SU-DHL-6 (cell line): ENCODE measurements at regions not wholly inside any gene's neighbourhood (a gene's known extent, or its start where the extent isn't known, plus 50 kb on each side); places are given as distances from the start of the nearest gene placed in this dataset.

ENCODE experiments used
- H2AFZ ChIP-seq: fragments of 200-600 bp; sonication (generic); 2 replicates; pipeline ENCODE4 v1.6.1; 2014; ENCODE audit warnings: low read depth, mild to moderate bottlenecking, moderate library complexity, mixed read lengths, antibody characterized with exemption, low read length; ENCODE audit not compliant: severe bottlenecking
- H3F3A ChIP-seq: fragments of 200-600 bp; shearing (Covaris generic); 2 replicates; pipeline ENCODE4 v1.6.0; 2016; ENCODE audit warnings: antibody characterized with exemption, mild to moderate bottlenecking; ENCODE audit not compliant: insufficient read depth
- H3K27ac ChIP-seq: fragments of 200-600 bp; sonication (generic); 2 replicates; pipeline ENCODE4 v1.5.1; 2016; ENCODE audit warnings: low read depth, mild to moderate bottlenecking, low read length, moderate library complexity, mixed read lengths
- H3K27me3 ChIP-seq: fragments of 200-600 bp; sonication (generic), shearing (Covaris generic); 2 replicates; pipeline ENCODE4 v1.6.0; 2014; ENCODE audit warnings: mild to moderate bottlenecking, low read length
- H3K36me3 ChIP-seq: fragments of 200-600 bp; sonication (generic); 2 replicates; pipeline ENCODE4 v1.6.1; 2014; ENCODE audit warnings: mild to moderate bottlenecking, low read length, mixed read lengths
- H3K4me2 ChIP-seq: fragments of 300-600, 200-600 bp; shearing (Covaris generic), sonication (generic); 2 replicates; pipeline ENCODE4 v1.6.0; 2014; ENCODE audit warnings: low read length, low read depth, mild to moderate bottlenecking; ENCODE audit not compliant: poor library complexity, severe bottlenecking
- H3K4me3 ChIP-seq: fragments of 200-600 bp; sonication (generic); 2 replicates; pipeline ENCODE4 v1.5.1; 2014; ENCODE audit warnings: antibody characterized with exemption, low read length, mild to moderate bottlenecking, mixed read lengths; ENCODE audit not compliant: insufficient read depth, poor library complexity, severe bottlenecking
- H3K79me2 ChIP-seq: fragments of 200-600 bp; sonication (generic); 2 replicates; pipeline ENCODE4 v1.6.1; 2014; ENCODE audit warnings: mild to moderate bottlenecking, low read length, moderate library complexity; ENCODE audit not compliant: insufficient read depth
- H3K9ac ChIP-seq: fragments of 200-600 bp; sonication (generic); 2 replicates; pipeline ENCODE4 v1.7.0; 2014; ENCODE audit warnings: mild to moderate bottlenecking, low read length
- H3K9me2 ChIP-seq: fragments of 200-600 bp; sonication (generic); replicated peaks from 2 replicates; pipeline ENCODE4 v1.6.1; 2014; ENCODE audit warnings: low read length; ENCODE audit not compliant: insufficient read depth
- H3K9me3 ChIP-seq: fragments of 200-600 bp; sonication (generic); 2 replicates; pipeline ENCODE4 v1.6.1; 2014; ENCODE audit warnings: low read length, mixed read lengths; ENCODE audit not compliant: insufficient read depth
- H4K20me1 ChIP-seq: fragments of 200-600 bp; sonication (generic); 2 replicates; pipeline ENCODE4 v1.6.1; 2014; ENCODE audit warnings: low read depth, mild to moderate bottlenecking, antibody characterized with exemption, low read length, moderate library complexity, mixed read lengths
- CTCF ChIP-seq: fragments of 200-600 bp; sonication (generic); IDR thresholded peaks from one replicate; pipeline ENCODE4 v1.5.1; 2017; ENCODE audit warnings: antibody characterized with exemption, mild to moderate bottlenecking, low read length, moderate library complexity; ENCODE audit not compliant: insufficient read depth, poor library complexity, severe bottlenecking
- EZH2phosphoT487 ChIP-seq: fragments of 200-600 bp; sonication (generic), shearing (Covaris generic); conservative IDR thresholded peaks from 2 replicates; pipeline ENCODE4 v1.6.1; 2018; ENCODE audit warnings: mild to moderate bottlenecking, antibody characterized with exemption, low read length, moderate library complexity, mixed read lengths

- no peak overlapping the region for H3K27ac ChIP-seq
- no peak overlapping the region for H2AFZ ChIP-seq
Observed at GRCh38 chr5:124030043-124030491, 518.1 kb downstream of the CSNK1G3 start.

GRCh38 chr5:124027441-124027840, 515.5 kb downstream of the CSNK1G3 start:
- TF ChIP-seq EZH2phosphoT487 (no peak), CTCF (no peak)
- no peak overlapping the region for H3K4me3 ChIP-seq

More at GRCh38 chr5:124030043-124030491, 518.1 kb downstream of the CSNK1G3 start:
- H3K4me2 ChIP-seq = no peak overlapping the region
- peaks cover 9% of the 10 kb centered on the region for H3F3A ChIP-seq
- H3K27me3 ChIP-seq = no peaks in the 10 kb centered on the region
- no peak overlapping the region for H3K4me3 ChIP-seq
- H3K36me3 ChIP-seq = no peaks in the 10 kb centered on the region
- no peak overlapping the region for H3K9ac ChIP-seq
- TF ChIP-seq EZH2phosphoT487 = no peak
- TF ChIP-seq CTCF = no peak
- H3K9me3 ChIP-seq = no peaks in the 10 kb centered on the region
- H4K20me1 ChIP-seq = no peaks in the 10 kb centered on the region
- no peaks in the 10 kb centered on the region for H3K9me2 ChIP-seq
- H3K79me2 ChIP-seq = no peaks in the 10 kb centered on the region

GRCh38 chr5:124025306-124025845, 513.4 kb downstream of the CSNK1G3 start:
- Histone ChIP-seq H3F3A (no peaks in the 10 kb centered on the region), H3K4me2 (no peak overlapping the region), H3K9ac (no peak overlapping the region), H3K9me3 (no peaks in the 10 kb centered on the region), H2AFZ (peak overlapping the region; percentile 43), H3K4me3 (no peak overlapping the region), H3K9me2 (no peaks in the 10 kb centered on the region), H3K27me3 (no peaks in the 10 kb centered on the region), H4K20me1 (no peaks in the 10 kb centered on the region), H3K36me3 (no peaks in the 10 kb centered on the region), H3K79me2 (no peaks in the 10 kb centered on the region), H3K27ac (no peak overlapping the region)
- TF ChIP-seq CTCF (no peak), EZH2phosphoT487 (no peak)

More at GRCh38 chr5:124027441-124027840, 515.5 kb downstream of the CSNK1G3 start:
- no peak overlapping the region for H3K9ac ChIP-seq
- H3F3A ChIP-seq = no peaks in the 10 kb centered on the region
- H3K4me2 ChIP-seq = no peak overlapping the region
- no peak overlapping the region for H3K27ac ChIP-seq
- H3K36me3 ChIP-seq = no peaks in the 10 kb centered on the region
- no peaks in the 10 kb centered on the region for H3K9me3 ChIP-seq
- no peak overlapping the region for H2AFZ ChIP-seq
- no peaks in the 10 kb centered on the region for H3K27me3 ChIP-seq
- no peaks in the 10 kb centered on the region for H4K20me1 ChIP-seq
- no peaks in the 10 kb centered on the region for H3K79me2 ChIP-seq
- H3K9me2 ChIP-seq = no peaks in the 10 kb centered on the region
